Common myeloid progenitor, CD34-positive (primary cell): ENCODE measurements at regions not wholly inside any gene's neighbourhood (a gene's known extent, or its start where the extent isn't known, plus 50 kb on each side); places are given as distances from the start of the nearest gene placed in this dataset.
A peak's percentile ranks its signal among the peaks of the same experiment; 100 is the strongest.

ENCODE experiments used
- CTCF ChIA-PET: fragments of 350-600 bp; sonication (Branson Sonifier 250); formaldehyde crosslinking; loops from one replicate; lab custom pipeline; 2021; ENCODE audit warnings: antibody characterized with exemption; lab: Charles Lee
- POLR2A ChIA-PET: fragments of 350-600 bp; sonication (Branson Sonifier 250); formaldehyde crosslinking; loops from one replicate; lab custom pipeline; 2021; ENCODE audit warnings: antibody characterized with exemption; lab: Charles Lee
- DNase-seq, 3 donors: peaks; one replicate each; pipeline versions ENCODE4 v3.0.0 to v3.0.0-alpha.2; 2013
- H3K27ac ChIP-seq, 2 experiments: 1 replicate in 1 of 2; 2 replicates in 1 of 2; pipeline ENCODE4 v1.7.0; 2013; ENCODE audit warnings: inconsistent platforms in 2 of 2, low read length in 2 of 2, mild to moderate bottlenecking in 2 of 2, low read depth in 1 of 2, moderate library complexity in 1 of 2; ENCODE audit not compliant: severe bottlenecking in 2 of 2, insufficient read depth in 1 of 2, poor library complexity in 1 of 2
- H3K27me3 ChIP-seq, 5 experiments: replicated peaks in 2 of 5; 1 replicate in 3 of 5; 2 replicates in 2 of 5; pipeline versions ENCODE4 v1.6.1 to v1.7.0; 2013; ENCODE audit warnings: low read length in 4 of 5, mild to moderate bottlenecking in 2 of 5, moderate library complexity in 2 of 5, inconsistent platforms in 1 of 5; ENCODE audit not compliant: insufficient read depth in 5 of 5, control insufficient read depth in 4 of 5
- H3K36me3 ChIP-seq, 4 experiments: 1 replicate in 2 of 4; 2 replicates in 2 of 4; pipeline versions ENCODE4 v1.6.1 to v1.7.0; 2013; ENCODE audit warnings: low read length in 3 of 4, control low read depth in 1 of 4, mild to moderate bottlenecking in 1 of 4; ENCODE audit not compliant: control insufficient read depth in 4 of 4, insufficient read depth in 4 of 4
- H3K4me1 ChIP-seq, 4 experiments: 1 replicate in 3 of 4; 2 replicates in 1 of 4; pipeline versions ENCODE4 v1.6.1 to v1.7.1; 2013; ENCODE audit warnings: low read length in 3 of 4, mild to moderate bottlenecking in 3 of 4, control low read depth in 1 of 4, inconsistent platforms in 1 of 4, moderate library complexity in 1 of 4; ENCODE audit not compliant: control insufficient read depth in 4 of 4, insufficient read depth in 4 of 4; ENCODE audit errors: control extremely low read depth in 1 of 4
- H3K4me3 ChIP-seq, 7 experiments: 1 replicate in 4 of 7; 2 replicates in 3 of 7; pipeline versions ENCODE4 v1.5.1 to v1.7.0; 2013; ENCODE audit warnings: mild to moderate bottlenecking in 7 of 7, low read length in 6 of 7, moderate library complexity in 6 of 7, inconsistent platforms in 2 of 7, low read depth in 2 of 7, control low read depth in 1 of 7; ENCODE audit not compliant: insufficient read depth in 4 of 7, control insufficient read depth in 1 of 7; ENCODE audit errors: extremely low read depth in 1 of 7
- H3K9me3 ChIP-seq, 5 experiments: 1 replicate in 4 of 5; 2 replicates in 1 of 5; pipeline versions ENCODE4 v1.6.1 to v1.7.1; 2013; ENCODE audit warnings: low read length in 4 of 5, mild to moderate bottlenecking in 2 of 5, inconsistent platforms in 1 of 5, low read depth in 1 of 5, moderate library complexity in 1 of 5; ENCODE audit not compliant: control insufficient read depth in 4 of 5, insufficient read depth in 2 of 5; ENCODE audit errors: control extremely low read depth in 1 of 5
- WGBS: methylation state at CpG from one replicate; pipeline ENCODE4 v1.1.5; 2013; ENCODE audit not compliant: insufficient coverage; 5-methylcytosine and 5-hydroxymethylcytosine counted together

GRCh38 chr16:9153502-9153864 lies 62.0 kb downstream of the HAPSTR1 start:
- CTCF ChIA-PET: no interaction called here
- H3K36me3 ChIP-seq: no peaks in the 10 kb centered on the region
- H3K4me3 ChIP-seq: no peak overlapping the region
- no peak for DNase-seq
- POLR2A ChIA-PET: no interaction called here
- no peak overlapping the region for H3K27ac ChIP-seq
- no peaks in the 10 kb centered on the region for H3K4me1 ChIP-seq
- H3K9me3 ChIP-seq: peaks cover 0 to 2% (median 0%) of the 10 kb centered on the region in 5 experiments
- 85% methylated on average over 4 of the region's 4 CpGs for WGBS
- peaks cover 0 to 28% (median 6%) of the 10 kb centered on the region in 5 experiments for H3K27me3 ChIP-seq

- DNase-seq: no peak
- Histone ChIP-seq H3K9me3 (peaks cover 0 to 2% (median 0%) of the 10 kb centered on the region in 5 experiments), H3K27me3 (peaks cover 0 to 32% (median 6%) of the 10 kb centered on the region in 5 experiments), H3K36me3 (no peaks in the 10 kb centered on the region), H3K4me1 (no peaks in the 10 kb centered on the region), H3K4me3 (no peak overlapping the region), H3K27ac (no peak overlapping the region)
- ChIA-PET CTCF (no interaction called here), POLR2A (no interaction called here)
- 64% methylated on average over 23 of the region's 30 CpGs for WGBS
Measured at GRCh38 chr16:9154567-9155410, 63.3 kb downstream of the HAPSTR1 start.

- no peaks in the 10 kb centered on the region for H3K4me1 ChIP-seq
- POLR2A ChIA-PET: no interaction called here
- peaks cover 0 to 32% (median 6%) of the 10 kb centered on the region in 5 experiments for H3K27me3 ChIP-seq
- H3K4me3 ChIP-seq: no peak overlapping the region
- H3K36me3 ChIP-seq: no peaks in the 10 kb centered on the region
- no peak overlapping the region for H3K27ac ChIP-seq
- peaks cover 0 to 2% (median 0%) of the 10 kb centered on the region in 5 experiments for H3K9me3 ChIP-seq
- CTCF ChIA-PET: no interaction called here
- 81% methylated on average over 3 of the region's 5 CpGs for WGBS
- DNase-seq: no peak
Measured at GRCh38 chr16:9155871-9156270, 64.4 kb downstream of the HAPSTR1 start.

- H3K27me3 ChIP-seq: peaks cover 0 to 18% (median 4%) of the 10 kb centered on the region in 5 experiments
- H3K36me3 ChIP-seq: no peaks in the 10 kb centered on the region
- WGBS: 2% methylated on average over 13 of the region's 15 CpGs
- no peak overlapping the region for H3K4me3 ChIP-seq
- no peak overlapping the region for H3K27ac ChIP-seq
- DNase-seq: peak; percentile 22 to 47 (median 46)
- H3K4me1 ChIP-seq: no peaks in the 10 kb centered on the region
- POLR2A ChIA-PET: no interaction called here
- no peaks in the 10 kb centered on the region for H3K9me3 ChIP-seq
- CTCF ChIA-PET: interaction anchor here (1.0 kb wide), 1 partner anchor 17 kb away, joined by 3 read pairs; no protein-coding TSS in a partner anchor
Measured at GRCh38 chr16:9159839-9160550, 68.6 kb downstream of the HAPSTR1 start.

GRCh38 chr16:9160551-9160911 lies 69.1 kb downstream of the HAPSTR1 start:
- ChIA-PET POLR2A (no interaction called here), CTCF (interaction anchor here (1.0 kb wide), 1 partner anchor 17 kb away, joined by 3 read pairs; no protein-coding TSS in a partner anchor)
- no peaks in the 10 kb centered on the region for H3K36me3 ChIP-seq
- H3K27me3 ChIP-seq: peaks cover 0 to 13% (median 2%) of the 10 kb centered on the region in 5 experiments
- no peaks in the 10 kb centered on the region for H3K9me3 ChIP-seq
- no peak for DNase-seq
- H3K4me3 ChIP-seq: no peak overlapping the region
- H3K27ac ChIP-seq: no peak overlapping the region
- 98% methylated on average over 5 of the region's 13 CpGs for WGBS
- no peaks in the 10 kb centered on the region for H3K4me1 ChIP-seq

GRCh38 chr16:9165681-9166080 lies 74.2 kb downstream of the HAPSTR1 start:
- no peaks in the 10 kb centered on the region for H3K27me3 ChIP-seq
- no peak overlapping the region for H3K27ac ChIP-seq
- 93% methylated on average over 10 of the region's 10 CpGs for WGBS
- ChIA-PET POLR2A (no interaction called here), CTCF (no interaction called here)
- H3K4me3 ChIP-seq: no peak overlapping the region
- no peaks in the 10 kb centered on the region for H3K4me1 ChIP-seq
- no peaks in the 10 kb centered on the region for H3K36me3 ChIP-seq
- no peak for DNase-seq
- no peaks in the 10 kb centered on the region for H3K9me3 ChIP-seq
